Fibroblast of upper back skin (primary cell): ENCODE measurements at regions not wholly inside any gene's neighbourhood (a gene's known extent, or its start where the extent isn't known, plus 50 kb on each side); places are given as distances from the start of the nearest gene placed in this dataset.
"Not testable (repeated sequence)": the region's sequence is repeated elsewhere in the genome, so short reads cannot be mapped to it uniquely, and the experiment has no call there.

Source experiments
- DNase-seq: peaks from one replicate; pipeline ENCODE4 v3.0.0-alpha.2; 2013

DNA sequence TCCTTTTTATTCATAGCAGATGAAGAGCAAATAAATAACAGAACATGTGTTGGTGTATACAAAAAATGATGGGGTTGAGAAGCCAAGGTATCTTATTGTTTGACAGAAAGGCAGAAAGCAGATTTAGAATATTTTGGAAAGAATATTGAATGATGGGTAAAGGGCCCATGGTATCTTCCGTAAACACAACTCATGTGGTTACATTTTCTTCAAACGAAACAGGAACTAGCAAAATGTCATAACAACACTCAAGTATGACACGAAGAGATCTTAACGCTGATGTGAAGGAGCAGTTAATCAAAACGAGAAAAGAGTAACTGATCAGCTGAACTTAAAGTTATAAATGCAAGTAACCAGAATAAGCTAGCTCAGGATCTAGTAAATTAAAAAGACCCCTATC is 195.7 kb upstream of the GK2 start:
- DNase-seq = no peak

GRCh38 chr4:79599691-79600090 is 191.7 kb upstream of the GK2 start:
- no peak for DNase-seq

GRCh38 chr4:79598801-79599200 is 190.8 kb upstream of the GK2 start:
- no peak for DNase-seq

- no peak for DNase-seq
Observed at GRCh38 chr4:79598214-79598613, 190.2 kb upstream of the GK2 start.

DNA sequence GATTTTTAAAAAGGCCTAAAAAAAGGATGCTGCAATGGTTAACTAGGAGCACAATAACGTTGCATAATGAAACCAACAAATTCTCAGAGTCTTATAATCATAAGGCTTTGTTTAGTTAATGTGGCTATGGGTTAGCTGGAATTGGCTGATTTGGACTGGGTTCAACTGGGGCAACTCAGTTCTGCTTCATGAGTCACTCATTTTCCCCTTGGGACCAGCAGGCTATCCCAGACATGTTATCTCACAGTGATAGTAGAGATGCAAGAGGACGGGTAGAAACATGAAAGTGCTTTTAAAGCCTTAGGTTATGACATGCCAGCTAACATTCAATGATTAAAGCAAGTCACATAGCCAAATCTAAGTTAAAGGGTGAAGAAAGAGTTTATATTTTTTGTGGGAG is 189.2 kb upstream of the GK2 start:
- DNase-seq = peak; percentile 62

DNA sequence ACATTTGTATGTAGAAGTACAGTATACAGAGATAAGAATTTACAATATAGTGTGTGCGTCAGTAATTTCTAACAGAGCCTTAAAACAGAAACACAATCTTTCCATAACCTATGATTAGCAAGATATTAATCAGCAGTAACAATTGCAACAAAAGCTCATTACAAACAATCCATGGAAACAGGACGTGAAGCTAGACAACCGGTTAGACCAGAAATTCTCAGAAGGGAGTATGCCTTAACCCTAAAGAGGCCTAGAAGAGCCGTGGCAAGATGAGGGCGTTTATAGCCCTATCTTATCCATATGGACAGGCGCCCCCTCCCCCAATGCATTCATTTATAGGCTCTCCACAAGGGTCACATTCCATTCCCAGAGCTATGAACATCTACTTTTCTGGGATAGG is 184.2 kb upstream of the GK2 start:
- not testable (repeated sequence) for DNase-seq

GRCh38 chr4:79588679-79589078 is 180.7 kb upstream of the GK2 start:
- peak; percentile 10 for DNase-seq

GRCh38 chr4:79587207-79587606 is 179.2 kb upstream of the GK2 start:
- DNase-seq = not testable (repeated sequence)

DNA sequence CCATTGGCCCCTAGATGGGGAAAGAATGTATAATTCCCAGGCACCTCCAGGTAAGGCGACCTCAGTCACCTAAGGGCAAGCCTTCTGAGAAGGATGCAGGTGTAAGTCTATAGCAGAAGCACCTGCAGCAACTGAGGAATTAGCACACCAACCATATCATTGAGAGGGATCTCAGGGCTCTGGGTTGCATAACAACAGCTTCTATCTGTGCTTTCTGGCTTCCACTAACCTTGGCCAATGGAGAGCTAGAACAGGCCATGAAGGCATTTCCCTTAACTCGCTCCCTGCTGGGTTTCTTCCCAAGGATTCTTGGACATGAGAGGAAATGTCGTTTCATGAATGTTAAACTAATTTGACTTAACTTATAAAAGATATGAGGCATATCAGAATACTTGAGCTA is 177.8 kb upstream of the GK2 start:
- no peak for DNase-seq

DNA sequence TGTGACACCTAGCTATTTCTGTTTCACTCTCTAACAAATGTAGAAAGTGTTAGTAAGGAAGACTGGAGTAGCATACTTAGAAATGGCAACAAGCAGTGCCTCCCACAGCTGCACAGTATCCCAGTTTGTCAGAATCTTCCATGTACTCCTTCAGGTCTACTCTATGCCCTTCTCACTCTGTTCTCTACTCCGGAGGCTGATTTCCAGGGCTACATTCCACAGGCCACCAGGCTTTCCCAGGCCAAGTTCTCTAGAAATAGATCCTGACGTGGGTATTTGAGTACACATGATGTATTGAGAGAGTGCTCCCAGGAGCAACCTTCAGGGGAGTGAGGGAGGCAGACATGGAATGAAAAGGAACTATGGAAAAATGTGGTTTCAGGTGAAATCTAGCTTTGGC is 177.3 kb upstream of the GK2 start:
- DNase-seq = no peak

- DNase-seq = no peak
Observed at GRCh38 chr4:79584902-79585301, 176.9 kb upstream of the GK2 start.

DNA sequence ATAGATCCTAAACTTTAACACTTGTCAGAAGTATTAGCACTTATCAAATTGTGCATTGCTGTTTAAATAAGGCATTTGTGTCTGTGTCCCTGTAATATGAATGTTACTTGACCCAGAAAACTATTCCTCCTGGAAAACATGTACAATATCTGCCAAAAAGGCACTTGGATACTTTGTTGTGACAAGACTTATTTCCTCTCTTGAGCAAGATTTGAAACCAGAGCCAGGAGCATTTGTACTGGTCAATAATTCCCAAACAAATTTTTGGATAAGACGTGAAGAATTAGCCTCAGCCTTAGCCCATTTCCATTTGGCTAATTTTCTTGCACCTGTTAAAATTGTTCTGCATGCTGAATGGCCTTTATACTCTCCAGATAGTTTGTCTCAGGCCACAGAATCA is 176.3 kb upstream of the GK2 start:
- no peak for DNase-seq

DNA sequence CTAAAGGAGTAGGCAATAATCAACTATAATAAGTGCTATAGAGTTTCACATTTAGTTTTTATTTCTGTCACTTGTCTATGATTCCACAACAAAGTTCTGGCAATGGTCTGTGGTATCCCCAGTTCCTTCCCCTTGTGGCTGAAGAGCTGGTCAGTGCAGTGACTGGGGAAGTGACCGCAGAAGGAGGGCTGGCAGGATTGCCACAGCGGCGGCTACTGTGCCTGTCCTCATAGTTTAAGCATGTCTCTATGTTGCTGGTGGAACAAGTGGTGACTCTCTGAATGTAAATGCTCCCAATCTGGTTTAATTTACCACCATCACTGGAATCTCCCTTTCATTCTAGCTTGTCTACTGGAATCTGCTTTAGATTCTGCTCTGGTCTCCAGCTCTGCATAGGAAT is 170.6 kb upstream of the GK2 start:
- DNase-seq = no peak

GRCh38 chr4:79576429-79576753 is 168.4 kb upstream of the GK2 start:
- peak; percentile 51 for DNase-seq

DNA sequence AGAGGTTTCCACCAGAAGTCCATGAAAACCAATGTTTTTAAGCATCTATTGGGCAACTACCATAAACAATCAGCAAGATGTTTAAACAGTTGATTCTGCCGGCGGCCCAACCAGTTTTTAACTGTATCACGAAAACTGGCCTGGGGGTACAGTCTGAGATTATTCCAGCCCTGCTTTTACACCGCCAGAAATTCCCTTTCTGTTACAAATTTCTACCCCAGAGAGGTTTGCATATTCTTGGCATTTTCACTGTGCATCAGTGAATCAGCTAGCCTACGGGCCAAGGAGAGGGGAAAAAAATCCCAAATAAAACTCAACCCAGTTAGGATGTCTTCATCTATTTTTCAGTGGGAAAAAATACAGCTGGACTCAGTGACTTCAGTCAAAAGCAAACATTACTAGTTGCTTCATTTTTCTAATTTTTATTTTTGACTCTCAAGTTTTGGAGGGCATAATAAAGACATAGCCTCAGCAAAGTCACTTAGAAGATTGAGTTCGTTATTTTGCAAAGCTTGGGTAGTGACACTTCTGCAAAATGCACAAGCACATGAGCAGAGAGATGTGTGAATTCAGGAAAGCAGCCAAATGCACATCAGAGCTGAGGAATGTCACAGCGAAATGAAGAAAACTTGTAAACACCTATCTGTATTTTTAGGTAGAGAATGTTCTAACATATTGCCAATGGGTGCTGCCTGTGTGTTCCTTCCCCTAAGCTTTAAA is 167.8 kb upstream of the GK2 start:
- no peak for DNase-seq

DNA sequence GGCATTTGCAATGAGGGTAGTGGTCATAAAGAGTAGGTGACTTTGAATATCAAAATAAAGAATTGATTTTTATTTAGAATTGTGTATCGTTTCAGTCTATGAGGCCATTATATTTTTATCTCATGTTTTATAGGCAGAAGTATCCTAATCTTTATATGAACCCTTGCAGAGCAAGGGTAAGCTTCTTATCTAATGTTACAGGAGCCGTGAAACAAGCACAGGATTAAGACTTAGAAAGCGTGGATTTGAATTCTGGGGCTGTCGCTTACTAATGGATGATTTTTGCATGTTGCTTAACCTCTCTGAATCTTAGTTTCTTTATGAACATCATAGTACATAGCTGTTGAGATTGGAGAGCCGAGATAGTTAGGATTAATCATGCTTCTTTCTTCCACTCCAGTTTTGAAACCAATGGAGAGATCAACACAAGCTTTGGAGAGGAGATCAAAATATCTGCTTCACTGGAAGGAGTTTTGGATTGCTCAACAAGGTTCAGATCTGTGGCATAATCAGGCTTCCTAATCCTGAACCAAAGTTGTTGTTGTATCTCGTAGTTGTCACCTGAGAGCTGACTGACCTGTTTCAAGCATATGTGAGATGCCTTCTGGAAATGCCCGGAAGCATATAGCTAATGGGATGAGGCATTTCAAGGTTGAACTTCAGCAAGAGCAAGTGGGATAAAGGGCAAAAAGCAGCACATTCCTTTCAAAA is 166.9 kb upstream of the GK2 start:
- no peak for DNase-seq

DNA sequence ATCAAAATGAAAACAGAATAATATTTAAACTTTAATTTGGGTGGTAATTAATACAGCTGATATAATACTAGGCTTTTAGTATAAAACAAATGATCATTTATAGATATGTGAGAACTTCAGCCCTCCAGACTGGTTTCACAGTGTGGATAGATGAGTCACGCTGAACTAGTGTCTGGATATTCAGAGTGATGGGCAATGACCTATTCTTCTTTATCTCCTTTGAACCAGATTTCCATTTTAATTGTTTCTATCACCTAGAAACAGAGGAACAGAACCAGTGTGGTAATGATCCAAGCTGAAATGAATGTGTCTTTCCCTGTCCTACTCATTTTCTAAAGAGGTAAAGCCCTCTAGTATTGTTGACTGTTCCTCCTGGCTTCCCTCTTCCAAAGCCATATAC is 155.2 kb upstream of the GK2 start:
- DNase-seq = no peak

DNA sequence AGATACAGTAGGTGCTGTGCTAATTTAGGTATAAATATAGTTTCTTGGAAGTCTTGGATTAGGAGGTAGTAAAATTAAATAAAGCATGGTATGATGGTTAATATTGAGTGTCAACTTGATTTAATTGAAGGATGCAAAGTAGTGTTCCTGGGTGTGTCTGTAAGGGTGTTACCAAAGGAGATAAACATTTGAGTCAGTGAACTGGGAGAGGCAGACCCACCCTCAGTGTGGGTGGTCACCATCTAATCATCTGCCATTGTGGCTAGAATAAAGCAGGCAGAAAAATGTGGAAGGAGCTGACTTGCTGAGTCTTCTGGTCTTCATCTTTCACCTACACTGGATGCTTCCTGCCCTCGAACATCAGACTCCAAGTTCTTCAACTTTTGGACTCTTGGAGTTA is 153.7 kb upstream of the GK2 start:
- no peak for DNase-seq

- not testable (repeated sequence) for DNase-seq
Observed at GRCh38 chr4:79559398-79559797, 151.4 kb upstream of the GK2 start.

GRCh38 chr4:79552311-79552710 is 144.3 kb upstream of the GK2 start:
- no peak for DNase-seq

- DNase-seq = no peak
Observed at GRCh38 chr4:79551555-79551954, 143.5 kb upstream of the GK2 start.

- DNase-seq = no peak
Observed at GRCh38 chr4:79547851-79548250, 139.8 kb upstream of the GK2 start.

DNA sequence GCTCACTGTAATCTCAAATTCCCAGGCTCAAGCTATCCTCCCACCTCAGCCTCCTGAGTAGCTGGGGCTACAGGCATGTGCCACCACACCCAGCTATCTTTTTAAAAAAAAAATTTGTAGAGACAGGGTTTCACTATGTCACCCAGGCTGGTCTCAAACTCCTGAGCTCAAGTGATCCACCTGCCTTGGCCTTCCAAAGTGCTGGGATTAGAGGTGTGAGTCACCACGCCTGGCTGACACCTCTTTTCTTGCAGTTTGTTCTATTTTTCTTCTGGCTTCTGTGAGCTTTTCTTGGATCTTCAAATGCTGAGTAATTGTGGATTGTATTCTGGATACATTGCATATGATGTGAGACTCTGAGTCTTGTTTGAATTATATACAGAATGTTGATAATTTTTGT is 137.3 kb upstream of the GK2 start:
- DNase-seq = not testable (repeated sequence)

DNA sequence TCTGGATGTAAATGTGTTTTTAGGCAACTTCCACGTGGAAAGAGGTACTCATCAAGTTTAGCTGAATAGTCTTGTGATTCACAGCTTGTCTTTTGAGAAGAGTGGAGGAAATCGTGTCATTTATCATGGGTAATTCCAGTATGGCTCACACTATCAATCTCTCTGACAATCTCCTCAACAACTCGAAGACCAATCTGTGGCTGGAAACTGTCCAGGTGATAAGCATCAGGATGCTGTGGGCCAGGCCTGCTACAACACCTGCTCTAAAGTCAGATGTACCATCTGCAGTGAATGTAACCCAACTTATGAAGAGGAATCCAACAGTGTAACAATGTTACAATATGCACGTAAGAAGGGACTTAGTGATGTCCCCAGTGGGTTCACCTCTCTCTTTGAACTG is 132.1 kb upstream of the GK2 start:
- DNase-seq = no peak

- DNase-seq = no peak
Observed at GRCh38 chr4:79535516-79535915, 127.5 kb upstream of the GK2 start.
